ENCODE measurements at regions not wholly inside any gene's neighbourhood (a gene's known extent, or its start where the extent isn't known, plus 50 kb on each side); places are given as distances from the start of the nearest gene placed in this dataset.

GRCh38 chr5:124948062-124948753 is 201.8 kb upstream of the ZNF608 start:
- TF ChIP-seq, protein P1, sequence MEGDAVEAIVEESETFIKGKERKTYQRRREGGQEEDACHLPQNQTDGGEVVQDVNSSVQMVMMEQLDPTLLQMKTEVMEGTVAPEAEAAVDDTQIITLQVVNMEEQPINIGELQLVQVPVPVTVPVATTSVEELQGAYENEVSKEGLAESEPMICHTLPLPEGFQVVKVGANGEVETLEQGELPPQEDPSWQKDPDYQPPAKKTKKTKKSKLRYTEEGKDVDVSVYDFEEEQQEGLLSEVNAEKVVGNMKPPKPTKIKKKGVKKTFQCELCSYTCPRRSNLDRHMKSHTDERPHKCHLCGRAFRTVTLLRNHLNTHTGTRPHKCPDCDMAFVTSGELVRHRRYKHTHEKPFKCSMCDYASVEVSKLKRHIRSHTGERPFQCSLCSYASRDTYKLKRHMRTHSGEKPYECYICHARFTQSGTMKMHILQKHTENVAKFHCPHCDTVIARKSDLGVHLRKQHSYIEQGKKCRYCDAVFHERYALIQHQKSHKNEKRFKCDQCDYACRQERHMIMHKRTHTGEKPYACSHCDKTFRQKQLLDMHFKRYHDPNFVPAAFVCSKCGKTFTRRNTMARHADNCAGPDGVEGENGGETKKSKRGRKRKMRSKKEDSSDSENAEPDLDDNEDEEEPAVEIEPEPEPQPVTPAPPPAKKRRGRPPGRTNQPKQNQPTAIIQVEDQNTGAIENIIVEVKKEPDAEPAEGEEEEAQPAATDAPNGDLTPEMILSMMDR (IDR thresholded peaks at IDR 0.05; ENCODE audit: insufficient read depth, low read depth, low read length) = no peak
- H3K4me3 ChIP-seq (ENCODE audit: low read depth, low read length) = no peak overlapping the region
- DNase-seq (ENCODE audit: low read depth) = peak; percentile 43

- TF ChIP-seq, protein P1 (IDR thresholded peaks at IDR 0.05; ENCODE audit: insufficient read depth, low read depth, low read length) = no peak
- H3K4me3 ChIP-seq (ENCODE audit: low read depth, low read length) = no peak overlapping the region
- no peak for DNase-seq (ENCODE audit: low read depth)
Observed at GRCh38 chr5:124948754-124949275, 202.4 kb upstream of the ZNF608 start.

DNA sequence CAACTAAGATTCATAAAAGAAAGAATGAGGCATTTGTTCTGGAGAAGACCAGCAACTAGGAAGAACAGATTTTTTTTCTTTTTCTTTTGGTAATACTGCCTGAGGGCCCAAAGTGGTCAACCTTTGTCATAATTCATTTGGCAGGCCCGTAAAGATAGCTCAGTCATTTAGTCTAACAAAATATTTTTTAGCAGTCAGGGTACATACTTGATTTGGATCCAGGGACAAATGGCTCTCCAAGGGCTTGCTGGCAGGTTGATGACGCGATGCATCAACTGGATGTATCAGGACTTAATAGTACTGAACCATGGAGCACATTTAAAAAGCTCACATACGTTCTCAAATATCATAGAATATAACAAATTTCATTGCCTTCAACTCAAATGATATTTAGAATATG is 203.4 kb upstream of the ZNF608 start:
- TF ChIP-seq, protein P1 (IDR thresholded peaks at IDR 0.05; ENCODE audit: insufficient read depth, low read depth, low read length) = no peak
- DNase-seq (ENCODE audit: low read depth) = no peak
- H3K4me3 ChIP-seq (ENCODE audit: low read depth, low read length) = no peak overlapping the region

GRCh38 chr5:124951105-124951504 is 204.7 kb upstream of the ZNF608 start:
- TF ChIP-seq, protein P1 (IDR thresholded peaks at IDR 0.05; ENCODE audit: insufficient read depth, low read depth, low read length) = no peak
- DNase-seq (ENCODE audit: low read depth) = no peak
- no peak overlapping the region for H3K4me3 ChIP-seq (ENCODE audit: low read depth, low read length)

DNA sequence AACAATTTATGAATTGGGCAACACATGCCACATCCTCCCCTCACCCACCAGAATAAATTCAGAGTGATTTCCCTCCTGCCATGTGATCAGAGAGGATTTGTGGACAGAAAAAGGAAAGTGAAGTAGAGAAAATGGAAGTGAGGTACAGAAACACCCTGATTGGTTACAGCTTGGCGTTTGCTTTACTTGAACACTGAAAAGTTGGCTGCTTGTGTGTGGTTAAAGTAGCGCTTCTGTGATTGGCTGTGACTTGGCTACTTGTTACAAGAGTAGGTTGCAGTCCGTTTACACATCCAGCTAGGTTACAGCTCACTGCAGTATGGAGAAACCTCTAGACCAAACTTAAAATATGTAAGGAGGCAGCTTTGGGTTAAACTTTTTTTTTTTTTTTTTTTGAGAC is 205.2 kb upstream of the ZNF608 start:
- DNase-seq (ENCODE audit: low read depth) = no peak
- TF ChIP-seq, protein P1 (IDR thresholded peaks at IDR 0.05; ENCODE audit: insufficient read depth, low read depth, low read length) = no peak
- H3K4me3 ChIP-seq (ENCODE audit: low read depth, low read length) = no peak overlapping the region

DNA sequence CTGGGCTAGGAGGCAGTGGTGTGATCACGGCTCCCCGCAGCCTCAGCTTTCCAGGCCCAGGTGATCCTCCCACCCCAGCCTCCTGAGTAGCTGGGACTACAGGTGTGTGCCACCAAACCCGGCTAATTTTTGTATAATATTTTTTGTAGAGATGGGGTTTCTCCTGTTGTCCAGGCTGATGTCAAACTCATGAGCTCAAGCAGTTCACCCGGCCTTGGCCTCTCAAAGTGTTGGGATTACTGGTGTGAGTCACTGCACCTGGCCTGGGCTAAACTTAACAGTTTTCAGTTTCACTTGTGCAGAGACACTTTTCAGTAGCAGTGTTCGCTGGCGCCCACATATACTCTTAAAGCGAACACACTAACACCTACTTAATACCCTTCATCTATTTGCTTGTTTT is 205.6 kb upstream of the ZNF608 start:
- no peak overlapping the region for H3K4me3 ChIP-seq (ENCODE audit: low read depth, low read length)
- DNase-seq (ENCODE audit: low read depth) = peak; percentile 63
- TF ChIP-seq, protein P1 (IDR thresholded peaks at IDR 0.05; ENCODE audit: insufficient read depth, low read depth, low read length) = no peak

GRCh38 chr5:124952566-124952965 is 206.1 kb upstream of the ZNF608 start:
- DNase-seq (ENCODE audit: low read depth) = no peak
- TF ChIP-seq, protein P1 (IDR thresholded peaks at IDR 0.05; ENCODE audit: insufficient read depth, low read depth, low read length) = no peak
- no peak overlapping the region for H3K4me3 ChIP-seq (ENCODE audit: low read depth, low read length)

Measured in fibroblast of villous mesenchyme (primary cell).